GM20000 (cell line): ENCODE measurements at regions not wholly inside any gene's neighbourhood (a gene's known extent, or its start where the extent isn't known, plus 50 kb on each side); places are given as distances from the start of the nearest gene placed in this dataset.

Experiments
- DNase-seq: peaks from one replicate; pipeline ENCODE4 v3.0.0; 2012; ENCODE audit warnings: low spot score
- CTCF ChIP-seq: IDR thresholded peaks from 2 replicates; pipeline ENCODE4 v1.5.1; 2012; ENCODE audit warnings: mild to moderate bottlenecking, control low read depth; ENCODE audit errors: extremely low read depth, missing control alignments

GRCh38 chr19:28864024-28864503 lies 348.9 kb downstream of the UQCRFS1 start:
- no peak for DNase-seq
- no peak for TF ChIP-seq CTCF

GRCh38 chr19:28862238-28862637 lies 350.7 kb downstream of the UQCRFS1 start:
- no peak for DNase-seq
- TF ChIP-seq CTCF: no peak

GRCh38 chr19:28859811-28860210 lies 353.1 kb downstream of the UQCRFS1 start:
- TF ChIP-seq CTCF: no peak
- DNase-seq: no peak

GRCh38 chr19:28858933-28859332 lies 354.0 kb downstream of the UQCRFS1 start:
- no peak for TF ChIP-seq CTCF
- DNase-seq: no peak

- TF ChIP-seq CTCF: no peak
- DNase-seq: no peak
Observed at GRCh38 chr19:28857967-28858366, 355.0 kb downstream of the UQCRFS1 start.

GRCh38 chr19:28855216-28855615 lies 357.7 kb downstream of the UQCRFS1 start:
- no peak for TF ChIP-seq CTCF
- DNase-seq: no peak

GRCh38 chr19:28847468-28847867 lies 365.5 kb downstream of the UQCRFS1 start:
- TF ChIP-seq CTCF: no peak
- no peak for DNase-seq
